AG09319 (cell line): ENCODE measurements at regions not wholly inside any gene's neighbourhood (a gene's known extent, or its start where the extent isn't known, plus 50 kb on each side); places are given as distances from the start of the nearest gene placed in this dataset.
"Not testable (repeated sequence)": the region's sequence is repeated elsewhere in the genome, so short reads cannot be mapped to it uniquely, and the experiment has no call there.

Experiments
- DNase-seq: peaks from one replicate; pipeline ENCODE4 v3.0.0-alpha.2; 2010; ENCODE audit warnings: low read depth; ENCODE audit errors: extremely low read depth
- CTCF ChIP-seq: IDR thresholded peaks from 2 replicates; pipeline ENCODE4 v1.5.1; 2011; ENCODE audit warnings: low read depth, mild to moderate bottlenecking, inconsistent platforms, low read length, moderate library complexity

DNA sequence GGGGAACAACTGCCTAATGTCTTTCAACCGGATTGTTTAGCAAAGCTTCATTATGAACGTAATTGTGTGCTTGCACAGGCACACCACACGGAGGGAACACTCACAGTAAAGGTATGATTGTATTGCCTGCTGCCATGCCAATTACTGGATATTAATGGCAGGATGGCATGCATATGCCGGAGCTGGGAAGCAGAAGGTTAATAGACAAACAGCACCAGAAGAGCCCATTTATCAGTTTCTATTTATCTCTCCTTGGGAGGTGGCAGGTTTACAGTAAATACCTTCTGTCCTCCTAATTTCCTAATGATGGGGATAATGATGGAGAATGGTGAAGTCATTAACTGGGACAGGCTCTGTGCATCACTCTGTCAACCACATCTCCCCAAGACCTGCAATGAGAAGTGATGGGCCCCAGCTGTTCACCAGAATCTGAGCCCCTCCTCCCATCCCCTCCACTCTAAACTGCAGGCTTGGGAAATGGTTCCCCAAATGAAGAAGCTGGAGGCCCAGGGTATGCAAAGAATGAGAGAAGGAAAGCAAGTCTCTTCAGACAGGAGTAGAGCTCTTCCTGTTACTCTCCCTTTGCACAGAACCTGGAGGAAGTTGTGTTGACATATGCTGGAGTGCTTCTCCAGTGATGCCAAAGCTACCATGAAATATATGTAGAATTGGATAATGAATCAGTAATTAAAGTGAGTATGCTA, 160.8 kb downstream of the NAA11 start:
- no peak for TF ChIP-seq CTCF
- no peak for DNase-seq

GRCh38 chr4:79163981-79164490, 161.8 kb downstream of the NAA11 start:
- no peak for DNase-seq
- no peak for TF ChIP-seq CTCF

DNA sequence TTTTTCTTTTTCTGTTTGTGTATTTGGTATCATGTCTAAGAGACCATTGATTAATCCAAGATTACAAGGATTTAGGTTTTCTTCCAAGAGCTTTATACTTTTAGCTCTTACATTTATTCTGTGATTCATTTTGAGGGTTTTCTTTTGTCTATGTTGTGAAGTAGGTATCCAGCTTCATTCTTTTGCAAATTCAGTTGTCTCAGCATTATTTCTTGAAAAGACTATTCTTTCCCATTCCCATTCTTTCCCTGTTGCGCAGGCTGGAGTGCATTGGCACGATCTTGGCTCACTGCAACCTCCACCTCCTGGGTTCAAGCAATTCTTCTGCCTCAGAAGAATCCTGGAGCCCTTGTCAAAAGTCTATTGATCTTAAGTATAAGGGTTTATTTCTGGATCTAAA, 164.9 kb downstream of the NAA11 start:
- no peak for DNase-seq
- TF ChIP-seq CTCF = no peak

DNA sequence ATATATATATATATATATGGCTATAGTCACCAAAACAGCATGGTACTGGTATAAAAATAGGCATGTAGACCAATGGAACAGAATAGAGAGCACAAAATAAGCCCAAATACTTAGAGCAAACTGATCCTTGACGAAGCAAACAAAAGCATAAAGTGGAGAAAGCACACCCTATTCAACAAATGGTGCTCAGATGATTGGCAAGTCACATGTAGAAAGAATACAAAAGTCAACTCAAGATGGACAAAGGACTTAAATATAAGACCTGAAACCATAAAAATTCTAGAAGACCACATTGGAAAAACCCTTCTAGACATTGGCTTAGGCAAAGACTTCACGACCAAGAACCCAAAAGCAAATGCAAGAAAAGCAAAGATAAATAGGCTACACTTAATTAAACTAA, 167.2 kb downstream of the NAA11 start:
- DNase-seq = not testable (repeated sequence)

DNA sequence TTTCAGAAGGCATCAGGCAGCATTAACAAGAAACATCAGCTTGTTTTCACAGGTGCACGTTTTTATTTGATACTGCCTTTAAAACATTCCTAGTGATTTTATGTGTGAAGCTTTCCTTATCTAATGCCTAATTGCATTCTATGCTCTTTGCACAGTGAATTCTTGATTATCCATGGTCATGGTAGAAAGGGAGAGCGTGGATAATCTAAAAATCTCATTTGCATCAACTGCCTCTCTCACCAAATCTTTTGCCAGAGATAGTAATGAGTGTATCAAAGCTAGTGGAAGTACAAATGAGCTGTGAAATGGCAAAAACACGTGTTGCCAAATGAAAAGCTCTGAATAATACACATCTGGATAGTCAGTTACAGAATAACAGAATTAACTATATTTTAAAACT, 170.5 kb downstream of the NAA11 start:
- DNase-seq = no peak

GRCh38 chr4:79150820-79151416, 174.9 kb downstream of the NAA11 start:
- TF ChIP-seq CTCF = no peak

More for the DNA sequence above, 170.5 kb downstream of the NAA11 start:
- no peak for TF ChIP-seq CTCF

GRCh38 chr4:79148369-79148768, 177.5 kb downstream of the NAA11 start:
- TF ChIP-seq CTCF = no peak
- DNase-seq = no peak

More at GRCh38 chr4:79150820-79151416, 174.9 kb downstream of the NAA11 start:
- no peak for DNase-seq
